ENCODE measurements at regions not wholly inside any gene's neighbourhood (a gene's known extent, or its start where the extent isn't known, plus 50 kb on each side); places are given as distances from the start of the nearest gene placed in this dataset.

- TF ChIP-seq CTCF (conservative IDR thresholded peaks at IDR 0.05; ENCODE audit: low read length), result no peak
- TF ChIP-seq EZH2phosphoT487 (IDR thresholded peaks at IDR 0.05; ENCODE audit: borderline replicate concordance), result no peak
Measured at GRCh38 chr14:78029601-78030372, 140.4 kb upstream of the NRXN3 start.

Measured in Loucy (cell line).